ENCODE measurements at regions not wholly inside any gene's neighbourhood (a gene's known extent, or its start where the extent isn't known, plus 50 kb on each side); places are given as distances from the start of the nearest gene placed in this dataset.

DNA sequence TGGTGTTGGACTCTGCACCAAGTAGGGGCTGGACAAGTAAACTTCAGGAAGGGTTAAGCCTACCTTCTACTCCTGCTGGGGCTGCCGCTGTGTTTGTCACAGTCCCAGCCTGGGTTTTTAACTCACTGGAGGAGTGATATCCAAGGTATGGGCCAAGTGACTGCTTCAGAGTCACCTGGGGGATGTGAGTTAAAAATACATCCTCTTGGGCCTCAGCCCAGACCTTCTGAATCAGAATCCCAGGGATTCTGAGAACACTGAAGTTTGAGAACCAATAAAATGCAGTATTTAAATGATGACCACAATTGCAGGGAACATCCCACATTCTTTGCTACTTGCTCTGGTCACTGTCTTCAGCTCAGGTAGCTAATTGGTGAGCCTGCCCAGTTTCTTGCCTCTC, 95.1 kb upstream of the DNAH5 start:
- Mint-ChIP-seq H3K9me3 (ENCODE audit: low read depth) (no peaks in the 10 kb centered on the region), H3K27ac (ENCODE audit: unreplicated experiment) (no peak overlapping the region), H3K27me3 (ENCODE audit: low read depth) (no peaks in the 10 kb centered on the region), H3K4me3 (ENCODE audit: unreplicated experiment) (no peak overlapping the region), H3K36me3 (ENCODE audit: low read depth) (no peaks in the 10 kb centered on the region), H3K4me1 (ENCODE audit: low read depth) (peaks cover 60% of the 10 kb centered on the region)
- TF ChIP-seq, protein P1, sequence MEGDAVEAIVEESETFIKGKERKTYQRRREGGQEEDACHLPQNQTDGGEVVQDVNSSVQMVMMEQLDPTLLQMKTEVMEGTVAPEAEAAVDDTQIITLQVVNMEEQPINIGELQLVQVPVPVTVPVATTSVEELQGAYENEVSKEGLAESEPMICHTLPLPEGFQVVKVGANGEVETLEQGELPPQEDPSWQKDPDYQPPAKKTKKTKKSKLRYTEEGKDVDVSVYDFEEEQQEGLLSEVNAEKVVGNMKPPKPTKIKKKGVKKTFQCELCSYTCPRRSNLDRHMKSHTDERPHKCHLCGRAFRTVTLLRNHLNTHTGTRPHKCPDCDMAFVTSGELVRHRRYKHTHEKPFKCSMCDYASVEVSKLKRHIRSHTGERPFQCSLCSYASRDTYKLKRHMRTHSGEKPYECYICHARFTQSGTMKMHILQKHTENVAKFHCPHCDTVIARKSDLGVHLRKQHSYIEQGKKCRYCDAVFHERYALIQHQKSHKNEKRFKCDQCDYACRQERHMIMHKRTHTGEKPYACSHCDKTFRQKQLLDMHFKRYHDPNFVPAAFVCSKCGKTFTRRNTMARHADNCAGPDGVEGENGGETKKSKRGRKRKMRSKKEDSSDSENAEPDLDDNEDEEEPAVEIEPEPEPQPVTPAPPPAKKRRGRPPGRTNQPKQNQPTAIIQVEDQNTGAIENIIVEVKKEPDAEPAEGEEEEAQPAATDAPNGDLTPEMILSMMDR (IDR thresholded peaks at IDR 0.05), result no peak
- DNase-seq (ENCODE audit: low spot score), result no peak

DNA sequence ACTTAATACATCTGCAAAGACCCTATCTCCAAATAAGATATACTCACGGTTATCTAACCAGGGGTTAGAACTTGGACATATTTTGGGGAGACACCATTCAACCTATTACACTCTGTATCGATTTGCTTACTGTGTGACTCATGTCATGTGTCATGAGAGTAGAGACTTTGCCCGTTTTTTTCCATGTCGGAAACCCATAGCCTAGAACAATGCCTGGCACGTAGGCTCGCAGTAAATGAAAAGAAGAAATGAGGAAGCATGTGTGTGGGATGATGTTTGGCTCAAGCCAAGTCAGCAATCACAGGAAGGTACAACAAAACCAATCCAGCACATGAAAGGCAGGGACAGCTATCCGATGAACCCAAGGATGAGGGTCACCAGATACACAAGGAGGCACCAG, 94.6 kb upstream of the DNAH5 start:
- TF ChIP-seq, protein P1 (IDR thresholded peaks at IDR 0.05), result no peak
- no peaks in the 10 kb centered on the region for H3K27me3 Mint-ChIP-seq (ENCODE audit: low read depth)
- H3K4me3 Mint-ChIP-seq (ENCODE audit: unreplicated experiment), result no peak overlapping the region
- H3K36me3 Mint-ChIP-seq (ENCODE audit: low read depth), result no peaks in the 10 kb centered on the region
- H3K4me1 Mint-ChIP-seq (ENCODE audit: low read depth), result peaks cover 65% of the 10 kb centered on the region
- peak overlapping the region; percentile 96 for H3K27ac Mint-ChIP-seq (ENCODE audit: unreplicated experiment)
- no peaks in the 10 kb centered on the region for H3K9me3 Mint-ChIP-seq (ENCODE audit: low read depth)
- DNase-seq (ENCODE audit: low spot score), result no peak

DNA sequence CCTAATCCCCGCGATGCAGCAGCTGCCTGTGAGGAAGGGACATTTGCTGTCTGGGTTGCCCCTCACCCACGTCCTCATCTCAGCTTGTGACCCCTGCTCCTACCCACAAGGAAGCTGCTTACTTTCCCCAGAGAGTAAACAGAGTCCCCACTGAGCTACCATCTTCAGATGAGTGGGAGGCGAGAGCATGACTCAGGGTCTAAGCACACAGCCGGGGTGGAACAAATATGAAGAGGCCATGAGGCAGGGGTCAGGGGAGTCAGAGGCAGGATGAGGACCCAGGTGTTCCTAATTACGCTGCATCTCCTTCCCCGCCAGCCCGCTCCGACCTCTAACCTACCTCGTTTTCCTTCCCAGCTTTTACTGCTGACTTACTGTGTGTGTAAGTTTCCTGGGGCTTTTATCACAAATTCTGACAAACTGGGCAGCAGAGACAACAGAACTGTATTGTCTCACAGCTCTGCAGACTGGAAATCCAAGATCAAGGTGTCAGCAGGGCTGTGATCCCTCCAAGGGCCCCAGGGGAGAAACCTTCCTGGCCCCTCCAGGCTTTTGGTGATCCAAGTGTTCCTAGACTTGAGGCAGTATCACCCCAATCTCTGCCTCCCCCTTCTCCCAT, 94.0 kb upstream of the DNAH5 start:
- H3K4me1 Mint-ChIP-seq (ENCODE audit: low read depth), result peaks cover 68% of the 10 kb centered on the region
- no peaks in the 10 kb centered on the region for H3K27me3 Mint-ChIP-seq (ENCODE audit: low read depth)
- no peaks in the 10 kb centered on the region for H3K36me3 Mint-ChIP-seq (ENCODE audit: low read depth)
- TF ChIP-seq, protein P1 (IDR thresholded peaks at IDR 0.05), result no peak
- no peak overlapping the region for H3K4me3 Mint-ChIP-seq (ENCODE audit: unreplicated experiment)
- no peaks in the 10 kb centered on the region for H3K9me3 Mint-ChIP-seq (ENCODE audit: low read depth)
- H3K27ac Mint-ChIP-seq (ENCODE audit: unreplicated experiment), result peak overlapping the region; percentile 96
- DNase-seq (ENCODE audit: low spot score), result no peak

DNA sequence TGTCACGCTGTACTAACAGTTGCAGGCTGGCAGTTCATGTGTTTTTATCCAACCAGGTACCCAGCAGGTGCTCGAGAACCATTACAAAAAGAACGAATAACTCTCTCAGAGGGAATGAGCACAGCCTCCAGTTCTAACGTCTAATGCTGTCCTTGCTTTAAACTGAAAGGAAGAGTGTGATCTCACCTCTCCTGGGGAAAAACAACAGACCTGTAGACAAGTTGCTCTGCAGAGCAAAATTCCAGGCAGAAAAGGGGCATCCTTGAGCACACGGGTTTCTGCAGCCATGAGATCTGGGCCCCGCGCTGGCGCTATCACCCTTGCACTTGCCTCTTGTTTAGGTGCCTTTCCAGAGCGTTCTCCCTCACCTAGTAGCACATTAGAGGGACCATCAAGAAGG, 92.5 kb upstream of the DNAH5 start:
- Mint-ChIP-seq H3K27ac (ENCODE audit: unreplicated experiment) (peak overlapping the region; percentile 96), H3K4me1 (ENCODE audit: low read depth) (peaks cover 74% of the 10 kb centered on the region), H3K9me3 (ENCODE audit: low read depth) (no peaks in the 10 kb centered on the region), H3K27me3 (ENCODE audit: low read depth) (no peaks in the 10 kb centered on the region), H3K36me3 (ENCODE audit: low read depth) (no peaks in the 10 kb centered on the region), H3K4me3 (ENCODE audit: unreplicated experiment) (no peak overlapping the region)
- TF ChIP-seq, protein P1 (IDR thresholded peaks at IDR 0.05), result no peak
- DNase-seq (ENCODE audit: low spot score), result no peak

DNA sequence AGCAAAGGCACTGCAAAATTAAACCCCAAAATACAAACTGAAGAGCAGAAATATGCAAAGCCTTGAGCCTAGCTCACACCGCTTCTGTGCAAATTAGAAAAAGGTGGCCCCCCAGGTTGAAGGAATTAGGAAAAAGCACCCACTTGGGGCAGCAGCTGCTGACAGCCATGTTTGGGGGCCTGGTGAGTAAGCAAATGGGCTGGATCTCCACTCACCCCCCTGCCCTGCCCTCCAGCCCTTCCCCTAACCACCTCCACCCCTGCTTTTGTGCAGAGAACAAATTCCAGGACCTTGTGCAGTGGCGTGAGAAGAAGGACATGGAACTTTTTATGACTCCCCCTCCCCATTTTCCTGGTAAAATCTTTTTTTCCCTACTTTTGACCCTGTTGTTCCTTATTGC, 92.0 kb upstream of the DNAH5 start:
- H3K4me1 Mint-ChIP-seq (ENCODE audit: low read depth), result peaks cover 74% of the 10 kb centered on the region
- H3K27me3 Mint-ChIP-seq (ENCODE audit: low read depth), result no peaks in the 10 kb centered on the region
- no peaks in the 10 kb centered on the region for H3K36me3 Mint-ChIP-seq (ENCODE audit: low read depth)
- H3K27ac Mint-ChIP-seq (ENCODE audit: unreplicated experiment), result peak overlapping the region; percentile 96
- no peak for DNase-seq (ENCODE audit: low spot score)
- no peaks in the 10 kb centered on the region for H3K9me3 Mint-ChIP-seq (ENCODE audit: low read depth)
- TF ChIP-seq, protein P1 (IDR thresholded peaks at IDR 0.05), result peak; percentile 25
- peak overlapping the region; percentile 16 for H3K4me3 Mint-ChIP-seq (ENCODE audit: unreplicated experiment)
